Pons (tissue), 1 donor: ENCODE measurements at regions not wholly inside any gene's neighbourhood (a gene's known extent, or its start where the extent isn't known, plus 50 kb on each side); places are given as distances from the start of the nearest gene placed in this dataset.
"Not testable (repeated sequence)": the region's sequence is repeated elsewhere in the genome, so short reads cannot be mapped to it uniquely, and the experiment has no call there.

ENCODE experiments used
- DNase-seq: peaks from one replicate; pipeline ENCODE4 v3.0.0-alpha.2; 2016; ENCODE audit warnings: low spot score

- no peak for DNase-seq
Measured at GRCh38 chr4:19047279-19047880, 1025.8 kb upstream of the LCORL start.

- no peak for DNase-seq
Measured at GRCh38 chr4:19039816-19040215, 1018.3 kb upstream of the LCORL start.

GRCh38 chr4:19038231-19038630 lies 1016.7 kb upstream of the LCORL start:
- peak; percentile 86 for DNase-seq

- no peak for DNase-seq
Measured at GRCh38 chr4:19033816-19034733, 1012.5 kb upstream of the LCORL start.

- DNase-seq, result no peak
Measured at GRCh38 chr4:19030536-19030935, 1009.0 kb upstream of the LCORL start.

GRCh38 chr4:19030048-19030447 lies 1008.5 kb upstream of the LCORL start:
- no peak for DNase-seq

- peak; percentile 84 for DNase-seq
Measured at GRCh38 chr4:19026281-19026680, 1004.7 kb upstream of the LCORL start.

GRCh38 chr4:19025031-19025430 lies 1003.5 kb upstream of the LCORL start:
- DNase-seq, result no peak

- DNase-seq, result no peak
Measured at GRCh38 chr4:19024047-19024446, 1002.5 kb upstream of the LCORL start.

- no peak for DNase-seq
Measured at GRCh38 chr4:19021617-19022016, 1000.1 kb upstream of the LCORL start.

- DNase-seq, result not testable (repeated sequence)
Measured at GRCh38 chr4:19016550-19016949, 995.0 kb upstream of the LCORL start.

- DNase-seq, result no peak
Measured at GRCh38 chr4:19014594-19014993, 993.0 kb upstream of the LCORL start.

- DNase-seq, result peak; percentile 28
Measured at GRCh38 chr4:19010761-19011160, 989.2 kb upstream of the LCORL start.

- no peak for DNase-seq
Measured at GRCh38 chr4:19009881-19010280, 988.3 kb upstream of the LCORL start.

- DNase-seq, result no peak
Measured at GRCh38 chr4:19005211-19005610, 983.7 kb upstream of the LCORL start.

GRCh38 chr4:19002170-19002569 lies 980.6 kb upstream of the LCORL start:
- no peak for DNase-seq

- no peak for DNase-seq
Measured at GRCh38 chr4:18999595-18999994, 978.0 kb upstream of the LCORL start.

GRCh38 chr4:18981234-18981615 lies 959.7 kb upstream of the LCORL start:
- DNase-seq, result no peak

GRCh38 chr4:18980516-18981233 lies 959.1 kb upstream of the LCORL start:
- DNase-seq, result no peak

- DNase-seq, result no peak
Measured at GRCh38 chr4:18976884-18977283, 955.3 kb upstream of the LCORL start.

- DNase-seq, result no peak
Measured at GRCh38 chr4:18975916-18976808, 954.6 kb upstream of the LCORL start.

- DNase-seq, result no peak
Measured at GRCh38 chr4:18973296-18973695, 951.7 kb upstream of the LCORL start.
